Tibial nerve (tissue), 4 donors: ENCODE measurements at regions not wholly inside any gene's neighbourhood (a gene's known extent, or its start where the extent isn't known, plus 50 kb on each side); places are given as distances from the start of the nearest gene placed in this dataset.

Experiments
- DNase-seq, 2 donors: peaks; one replicate each; pipeline ENCODE4 v3.0.0-alpha.2; 2019; ENCODE audit warnings: low spot score in 2 of 2
- H3K27ac ChIP-seq, 4 donors: fragments of 200-600 bp; sonication (generic) in 3 of 4; one replicate each; pipeline ENCODE4 v1.5.1; 2017 to 2019; ENCODE audit warnings: mild to moderate bottlenecking in 1 of 4
- H3K27me3 ChIP-seq, 2 donors: fragments of 200-600 bp; sonication (generic) in 1 of 2; one replicate each; pipeline versions ENCODE4 v1.5.1 to v1.6.0; 2017 to 2019
- H3K36me3 ChIP-seq, 3 donors: fragments of 200-600 bp; sonication (generic); one replicate each; pipeline ENCODE4 v1.5.1; 2018 to 2019
- H3K4me1 ChIP-seq, 4 donors: fragments of 200-600 bp; sonication (generic) in 3 of 4; one replicate each; pipeline ENCODE4 v1.5.1; 2017 to 2019
- H3K4me3 ChIP-seq, 4 donors: fragments of 200-600 bp; sonication (generic) in 3 of 4; one replicate each; pipeline ENCODE4 v1.5.1; 2017 to 2019; ENCODE audit warnings: mild to moderate bottlenecking in 1 of 4, moderate library complexity in 1 of 4
- H3K9me3 ChIP-seq, 4 donors: fragments of 200-600 bp; sonication (generic) in 3 of 4; one replicate each; pipeline ENCODE4 v1.5.1; 2017 to 2019
- CTCF ChIP-seq, 5 experiments: fragments of 200-600 bp in 3 of 5; fragments of 450-650 bp in 2 of 5; sonication (generic) in 3 of 5; IDR thresholded peaks; one replicate each; pipeline ENCODE4 v1.5.1; 2016 to 2019; ENCODE audit warnings: antibody characterized with exemption in 5 of 5, mild to moderate bottlenecking in 3 of 5, moderate library complexity in 2 of 5
- EP300 ChIP-seq, 2 donors: sonication (generic); formaldehyde crosslinking; IDR thresholded peaks; one replicate each; pipeline ENCODE4 v1.6.1; 2017; ENCODE audit warnings: antibody characterized with exemption in 2 of 2, mild to moderate bottlenecking in 1 of 2
- POLR2A ChIP-seq, 2 donors: fragments of 450-650 bp; IDR thresholded peaks; one replicate each; pipeline ENCODE4 v1.6.1; 2017; ENCODE audit warnings: antibody characterized with exemption in 2 of 2, mild to moderate bottlenecking in 2 of 2, moderate library complexity in 2 of 2
- WGBS, 2 donors: methylation state at CpG; one replicate each; pipeline ENCODE4 v1.1.5; 2018; 5-methylcytosine and 5-hydroxymethylcytosine counted together

- H3K9me3 ChIP-seq: no peaks in the 10 kb centered on the region
- WGBS, 2 donors: 70 to 78% methylated on average over 9 of the region's 9 CpGs
- no peak for TF ChIP-seq EP300 (IDR thresholded peaks at IDR 0.05)
- TF ChIP-seq POLR2A (IDR thresholded peaks at IDR 0.05): no peak
- no peak for TF ChIP-seq CTCF (IDR thresholded peaks at IDR 0.05)
- no peaks in the 10 kb centered on the region for H3K36me3 ChIP-seq
- DNase-seq: no peak
- H3K4me3 ChIP-seq: no peak overlapping the region
- no peaks in the 10 kb centered on the region for H3K27me3 ChIP-seq
- H3K27ac ChIP-seq: no peak overlapping the region
- no peaks in the 10 kb centered on the region for H3K4me1 ChIP-seq
Observed at GRCh38 chr2:118475622-118476205, 371.7 kb downstream of the EN1 start.

GRCh38 chr2:118474541-118474920 is 372.9 kb downstream of the EN1 start:
- H3K9me3 ChIP-seq: no peaks in the 10 kb centered on the region
- DNase-seq: no peak
- H3K36me3 ChIP-seq: no peaks in the 10 kb centered on the region
- H3K27ac ChIP-seq: no peak overlapping the region
- no peaks in the 10 kb centered on the region for H3K4me1 ChIP-seq
- no peak overlapping the region for H3K4me3 ChIP-seq
- no peaks in the 10 kb centered on the region for H3K27me3 ChIP-seq
- 66 to 74% methylated on average over 3 of the region's 3 CpGs for WGBS, 2 donors
- no peak for TF ChIP-seq CTCF (IDR thresholded peaks at IDR 0.05)
- TF ChIP-seq EP300 (IDR thresholded peaks at IDR 0.05): no peak
- no peak for TF ChIP-seq POLR2A (IDR thresholded peaks at IDR 0.05)

- Histone ChIP-seq H3K4me1 (no peaks in the 10 kb centered on the region), H3K9me3 (no peaks in the 10 kb centered on the region), H3K36me3 (no peaks in the 10 kb centered on the region), H3K27me3 (peaks cover 0 to 4% of the 10 kb centered on the region in 2 donors), H3K4me3 (no peak overlapping the region), H3K27ac (no peak overlapping the region)
- 26 to 42% methylated on average over 8 of the region's 8 CpGs for WGBS, 2 donors
- no peak for DNase-seq
- no peak for TF ChIP-seq CTCF (IDR thresholded peaks at IDR 0.05)
- TF ChIP-seq EP300 (IDR thresholded peaks at IDR 0.05): no peak
- TF ChIP-seq POLR2A (IDR thresholded peaks at IDR 0.05): no peak
Observed at GRCh38 chr2:118473846-118474540, 373.5 kb downstream of the EN1 start.

- Histone ChIP-seq H3K4me3 (no peak overlapping the region), H3K27ac (no peak overlapping the region), H3K4me1 (no peaks in the 10 kb centered on the region), H3K36me3 (no peaks in the 10 kb centered on the region), H3K9me3 (no peaks in the 10 kb centered on the region), H3K27me3 (peaks cover 0 to 10% of the 10 kb centered on the region in 2 donors)
- 50 to 56% methylated on average over 5 of the region's 5 CpGs for WGBS, 2 donors
- no peak for DNase-seq
- TF ChIP-seq POLR2A (IDR thresholded peaks at IDR 0.05): no peak
- no peak for TF ChIP-seq CTCF (IDR thresholded peaks at IDR 0.05)
- no peak for TF ChIP-seq EP300 (IDR thresholded peaks at IDR 0.05)
Observed at GRCh38 chr2:118473241-118473640, 374.2 kb downstream of the EN1 start.

- WGBS, 2 donors: 34 to 43% methylated on average over 4 of the region's 4 CpGs
- DNase-seq: no peak
- no peaks in the 10 kb centered on the region for H3K4me1 ChIP-seq
- H3K36me3 ChIP-seq: no peaks in the 10 kb centered on the region
- no peak overlapping the region for H3K27ac ChIP-seq
- H3K9me3 ChIP-seq: no peaks in the 10 kb centered on the region
- peaks cover 0 to 10% of the 10 kb centered on the region in 2 donors for H3K27me3 ChIP-seq
- H3K4me3 ChIP-seq: no peak overlapping the region
- TF ChIP-seq EP300 (IDR thresholded peaks at IDR 0.05) (no peak), POLR2A (IDR thresholded peaks at IDR 0.05) (no peak), CTCF (IDR thresholded peaks at IDR 0.05) (no peak)
Observed at GRCh38 chr2:118470297-118470696, 377.2 kb downstream of the EN1 start.
